Central memory CD8-positive, alpha-beta T cell (primary cell): ENCODE measurements at regions not wholly inside any gene's neighbourhood (a gene's known extent, or its start where the extent isn't known, plus 50 kb on each side); places are given as distances from the start of the nearest gene placed in this dataset.
"Not testable (repeated sequence)": the region's sequence is repeated elsewhere in the genome, so short reads cannot be mapped to it uniquely, and the experiment has no call there.

ENCODE experiments used
- ATAC-seq: fragments of 150-1000 bp; cut with Tn5 transposase; replicated peaks from 2 replicates; pipeline ENCODE4 v1.10.0; 2022; ENCODE audit warnings: mild to moderate bottlenecking, moderate FRiP score, moderate number of reproducible peaks; ENCODE audit not compliant: poor library complexity, severe bottlenecking; ENCODE audit errors: extremely low read depth
- DNase-seq, 2 donors: peaks; one replicate each; pipeline ENCODE4 v3.0.0; 2021; ENCODE audit warnings: low spot score in 2 of 2
- H3K27ac Mint-ChIP-seq: one replicate; pipeline ENCODE4 v1.8.0; 2022; ENCODE audit warnings: low read depth, mild to moderate bottlenecking, moderate library complexity, mixed read lengths
- H3K27me3 Mint-ChIP-seq: one replicate; pipeline ENCODE4 v1.8.0; 2022; ENCODE audit warnings: mixed read lengths
- H3K36me3 Mint-ChIP-seq: one replicate; pipeline ENCODE4 v1.8.0; 2022; ENCODE audit warnings: mild to moderate bottlenecking, moderate library complexity, mixed read lengths; ENCODE audit not compliant: insufficient read depth
- H3K4me1 Mint-ChIP-seq: one replicate; pipeline ENCODE4 v1.8.0; 2022; ENCODE audit warnings: mixed read lengths
- H3K4me3 Mint-ChIP-seq: one replicate; pipeline ENCODE4 v1.8.0; 2022; ENCODE audit warnings: mild to moderate bottlenecking, moderate library complexity, mixed read lengths
- H3K9me3 Mint-ChIP-seq: one replicate; pipeline ENCODE4 v1.8.0; 2022; ENCODE audit warnings: mixed read lengths

GRCh38 chr9:2264081-2264480 is 248.9 kb downstream of the SMARCA2 start:
- no peak overlapping the region for H3K4me3 Mint-ChIP-seq
- H3K36me3 Mint-ChIP-seq, result no peaks in the 10 kb centered on the region
- no peak for DNase-seq
- peaks cover 10% of the 10 kb centered on the region for H3K4me1 Mint-ChIP-seq
- H3K27ac Mint-ChIP-seq, result no peak overlapping the region
- H3K27me3 Mint-ChIP-seq, result peaks cover 12% of the 10 kb centered on the region
- ATAC-seq, result no peak
- H3K9me3 Mint-ChIP-seq, result no peaks in the 10 kb centered on the region

GRCh38 chr9:2267181-2267745 is 252.1 kb downstream of the SMARCA2 start:
- Mint-ChIP-seq H3K36me3 (no peaks in the 10 kb centered on the region), H3K27ac (no peak overlapping the region), H3K9me3 (no peaks in the 10 kb centered on the region), H3K27me3 (peaks cover 17% of the 10 kb centered on the region), H3K4me3 (no peak overlapping the region), H3K4me1 (peaks cover 10% of the 10 kb centered on the region)
- ATAC-seq, result no peak
- no peak for DNase-seq

- DNase-seq (no peak), ATAC-seq (no peak)
- no peak overlapping the region for H3K27ac Mint-ChIP-seq
- no peaks in the 10 kb centered on the region for H3K9me3 Mint-ChIP-seq
- no peaks in the 10 kb centered on the region for H3K36me3 Mint-ChIP-seq
- H3K4me1 Mint-ChIP-seq, result no peaks in the 10 kb centered on the region
- no peak overlapping the region for H3K4me3 Mint-ChIP-seq
- peaks cover 17% of the 10 kb centered on the region for H3K27me3 Mint-ChIP-seq
Measured at GRCh38 chr9:2269778-2270177, 254.6 kb downstream of the SMARCA2 start.

- peaks cover 17% of the 10 kb centered on the region for H3K27me3 Mint-ChIP-seq
- DNase-seq (no peak), ATAC-seq (no peak)
- H3K9me3 Mint-ChIP-seq, result no peaks in the 10 kb centered on the region
- no peaks in the 10 kb centered on the region for H3K36me3 Mint-ChIP-seq
- H3K4me3 Mint-ChIP-seq, result no peak overlapping the region
- H3K27ac Mint-ChIP-seq, result no peak overlapping the region
- H3K4me1 Mint-ChIP-seq, result no peaks in the 10 kb centered on the region
Measured at GRCh38 chr9:2270565-2270964, 255.4 kb downstream of the SMARCA2 start.

- ATAC-seq, result no peak
- H3K4me3 Mint-ChIP-seq, result no peak overlapping the region
- H3K27ac Mint-ChIP-seq, result no peak overlapping the region
- H3K36me3 Mint-ChIP-seq, result no peaks in the 10 kb centered on the region
- H3K27me3 Mint-ChIP-seq, result peaks cover 17% of the 10 kb centered on the region
- H3K9me3 Mint-ChIP-seq, result no peaks in the 10 kb centered on the region
- no peak for DNase-seq
- no peaks in the 10 kb centered on the region for H3K4me1 Mint-ChIP-seq
Measured at GRCh38 chr9:2271426-2271825, 256.3 kb downstream of the SMARCA2 start.

- ATAC-seq (no peak), DNase-seq (no peak)
- Mint-ChIP-seq H3K27ac (no peak overlapping the region), H3K4me1 (no peaks in the 10 kb centered on the region), H3K4me3 (no peak overlapping the region), H3K27me3 (no peaks in the 10 kb centered on the region), H3K9me3 (no peaks in the 10 kb centered on the region), H3K36me3 (no peaks in the 10 kb centered on the region)
Measured at GRCh38 chr9:2274762-2275161, 259.6 kb downstream of the SMARCA2 start.

GRCh38 chr9:2276296-2276695 is 261.1 kb downstream of the SMARCA2 start:
- Mint-ChIP-seq H3K4me3 (no peak overlapping the region), H3K36me3 (no peaks in the 10 kb centered on the region), H3K9me3 (no peaks in the 10 kb centered on the region), H3K4me1 (no peaks in the 10 kb centered on the region), H3K27ac (no peak overlapping the region), H3K27me3 (no peaks in the 10 kb centered on the region)
- no peak for ATAC-seq
- DNase-seq, result no peak

- H3K27ac Mint-ChIP-seq, DNase-seq, ATAC-seq, H3K27me3 Mint-ChIP-seq, H3K4me3 Mint-ChIP-seq, H3K9me3 Mint-ChIP-seq, H3K4me1 Mint-ChIP-seq, H3K36me3 Mint-ChIP-seq: not testable (repeated sequence)
Measured at GRCh38 chr9:2277133-2277532, 262.0 kb downstream of the SMARCA2 start.

- not testable (repeated sequence) for H3K9me3 Mint-ChIP-seq, H3K36me3 Mint-ChIP-seq, H3K4me1 Mint-ChIP-seq, H3K4me3 Mint-ChIP-seq, H3K27me3 Mint-ChIP-seq, ATAC-seq, H3K27ac Mint-ChIP-seq, DNase-seq
Measured at GRCh38 chr9:2277644-2278043, 262.5 kb downstream of the SMARCA2 start.

- DNase-seq, H3K27me3 Mint-ChIP-seq, H3K36me3 Mint-ChIP-seq, H3K9me3 Mint-ChIP-seq, ATAC-seq, H3K4me3 Mint-ChIP-seq, H3K27ac Mint-ChIP-seq, H3K4me1 Mint-ChIP-seq: not testable (repeated sequence)
Measured at GRCh38 chr9:2279138-2279537, 264.0 kb downstream of the SMARCA2 start.

GRCh38 chr9:2281031-2281802 is 266.1 kb downstream of the SMARCA2 start:
- ATAC-seq (no peak), DNase-seq (no peak)
- peaks cover 9% of the 10 kb centered on the region for H3K27me3 Mint-ChIP-seq
- H3K27ac Mint-ChIP-seq, result no peak overlapping the region
- H3K9me3 Mint-ChIP-seq, result no peaks in the 10 kb centered on the region
- no peak overlapping the region for H3K4me3 Mint-ChIP-seq
- H3K36me3 Mint-ChIP-seq, result no peaks in the 10 kb centered on the region
- H3K4me1 Mint-ChIP-seq, result no peaks in the 10 kb centered on the region

GRCh38 chr9:2281803-2282185 is 266.6 kb downstream of the SMARCA2 start:
- no peak for DNase-seq
- Mint-ChIP-seq H3K27me3 (peaks cover 13% of the 10 kb centered on the region), H3K4me3 (no peak overlapping the region), H3K27ac (no peak overlapping the region), H3K9me3 (no peaks in the 10 kb centered on the region), H3K4me1 (no peaks in the 10 kb centered on the region), H3K36me3 (no peaks in the 10 kb centered on the region)
- ATAC-seq, result no peak

- Mint-ChIP-seq H3K36me3 (no peaks in the 10 kb centered on the region), H3K27me3 (peaks cover 42% of the 10 kb centered on the region), H3K4me1 (no peaks in the 10 kb centered on the region), H3K27ac (no peak overlapping the region), H3K9me3 (no peaks in the 10 kb centered on the region), H3K4me3 (no peak overlapping the region)
- DNase-seq (no peak), ATAC-seq (no peak)
Measured at GRCh38 chr9:2284770-2285169, 269.6 kb downstream of the SMARCA2 start.
